ENCODE measurements at regions not wholly inside any gene's neighbourhood (a gene's known extent, or its start where the extent isn't known, plus 50 kb on each side); places are given as distances from the start of the nearest gene placed in this dataset.
"Not testable (repeated sequence)": the region's sequence is repeated elsewhere in the genome, so short reads cannot be mapped to it uniquely, and the experiment has no call there.

- no peak for DNase-seq
- Mint-ChIP-seq H3K27me3 (no peaks in the 10 kb centered on the region), H3K27ac (no peak overlapping the region), H3K4me3 (no peak overlapping the region), H3K4me1 (no peaks in the 10 kb centered on the region), H3K9me3 (no peaks in the 10 kb centered on the region), H3K36me3 (no peaks in the 10 kb centered on the region)
- POLR2A ChIA-PET = no interaction called here
- no peak for ATAC-seq (ENCODE audit: low read depth)
These were observed 694.5 kb upstream of the NRP1 start for GRCh38 chr10:34028936-34029335.

- Mint-ChIP-seq H3K27me3 (no peaks in the 10 kb centered on the region), H3K36me3 (no peaks in the 10 kb centered on the region), H3K27ac (no peak overlapping the region), H3K4me3 (no peak overlapping the region), H3K9me3 (no peaks in the 10 kb centered on the region), H3K4me1 (no peaks in the 10 kb centered on the region)
- DNase-seq (no peak), ATAC-seq (ENCODE audit: low read depth) (no peak)
- POLR2A ChIA-PET = no interaction called here
These were observed 690.4 kb upstream of the NRP1 start for GRCh38 chr10:34024693-34025425.

GRCh38 chr10:34024282-34024681 lies 689.8 kb upstream of the NRP1 start:
- H3K4me1 Mint-ChIP-seq = no peaks in the 10 kb centered on the region
- H3K27me3 Mint-ChIP-seq = no peaks in the 10 kb centered on the region
- DNase-seq (no peak), ATAC-seq (ENCODE audit: low read depth) (no peak)
- H3K4me3 Mint-ChIP-seq = no peak overlapping the region
- no peak overlapping the region for H3K27ac Mint-ChIP-seq
- no peaks in the 10 kb centered on the region for H3K36me3 Mint-ChIP-seq
- POLR2A ChIA-PET = no interaction called here
- no peaks in the 10 kb centered on the region for H3K9me3 Mint-ChIP-seq

GRCh38 chr10:34022195-34022594 lies 687.7 kb upstream of the NRP1 start:
- ATAC-seq (ENCODE audit: low read depth) (no peak), DNase-seq (no peak)
- Mint-ChIP-seq H3K9me3 (no peaks in the 10 kb centered on the region), H3K4me3 (no peak overlapping the region), H3K4me1 (no peaks in the 10 kb centered on the region), H3K36me3 (no peaks in the 10 kb centered on the region), H3K27ac (no peak overlapping the region), H3K27me3 (no peaks in the 10 kb centered on the region)
- POLR2A ChIA-PET = no interaction called here

GRCh38 chr10:34018784-34019183 lies 684.3 kb upstream of the NRP1 start:
- Mint-ChIP-seq H3K4me1 (no peaks in the 10 kb centered on the region), H3K4me3 (no peak overlapping the region), H3K36me3 (no peaks in the 10 kb centered on the region), H3K27me3 (no peaks in the 10 kb centered on the region), H3K27ac (no peak overlapping the region), H3K9me3 (no peaks in the 10 kb centered on the region)
- DNase-seq = no peak
- no peak for ATAC-seq (ENCODE audit: low read depth)
- POLR2A ChIA-PET = no interaction called here

GRCh38 chr10:34018129-34018528 lies 683.7 kb upstream of the NRP1 start:
- no peak for ATAC-seq (ENCODE audit: low read depth)
- Mint-ChIP-seq H3K4me3 (no peak overlapping the region), H3K27me3 (no peaks in the 10 kb centered on the region), H3K36me3 (no peaks in the 10 kb centered on the region), H3K27ac (no peak overlapping the region), H3K4me1 (no peaks in the 10 kb centered on the region), H3K9me3 (no peaks in the 10 kb centered on the region)
- no peak for DNase-seq
- POLR2A ChIA-PET = no interaction called here

GRCh38 chr10:34017281-34017680 lies 682.8 kb upstream of the NRP1 start:
- Mint-ChIP-seq H3K9me3 (no peaks in the 10 kb centered on the region), H3K27me3 (no peaks in the 10 kb centered on the region), H3K27ac (no peak overlapping the region), H3K4me1 (no peaks in the 10 kb centered on the region), H3K4me3 (no peak overlapping the region), H3K36me3 (no peaks in the 10 kb centered on the region)
- POLR2A ChIA-PET = no interaction called here
- no peak for DNase-seq
- no peak for ATAC-seq (ENCODE audit: low read depth)

- H3K27me3 Mint-ChIP-seq = no peaks in the 10 kb centered on the region
- H3K27ac Mint-ChIP-seq = no peak overlapping the region
- no peaks in the 10 kb centered on the region for H3K36me3 Mint-ChIP-seq
These were observed 682.1 kb upstream of the NRP1 start for GRCh38 chr10:34016576-34016975.

GRCh38 chr10:34015700-34016099 lies 681.2 kb upstream of the NRP1 start:
- no peak overlapping the region for H3K27ac Mint-ChIP-seq
- no peaks in the 10 kb centered on the region for H3K9me3 Mint-ChIP-seq
- H3K4me3 Mint-ChIP-seq = no peak overlapping the region
- no peak for DNase-seq
- POLR2A ChIA-PET = no interaction called here
- H3K4me1 Mint-ChIP-seq = no peaks in the 10 kb centered on the region
- ATAC-seq (ENCODE audit: low read depth) = no peak
- H3K27me3 Mint-ChIP-seq = no peaks in the 10 kb centered on the region
- H3K36me3 Mint-ChIP-seq = no peaks in the 10 kb centered on the region

More at GRCh38 chr10:34016576-34016975, 682.1 kb upstream of the NRP1 start:
- Mint-ChIP-seq H3K4me3 (no peak overlapping the region), H3K4me1 (no peaks in the 10 kb centered on the region), H3K9me3 (no peaks in the 10 kb centered on the region)
- POLR2A ChIA-PET = no interaction called here
- no peak for ATAC-seq (ENCODE audit: low read depth)
- no peak for DNase-seq

- Mint-ChIP-seq H3K4me1 (no peaks in the 10 kb centered on the region), H3K36me3 (no peaks in the 10 kb centered on the region), H3K4me3 (no peak overlapping the region), H3K9me3 (peaks cover 4% of the 10 kb centered on the region), H3K27me3 (no peaks in the 10 kb centered on the region), H3K27ac (no peak overlapping the region)
- ATAC-seq (ENCODE audit: low read depth) = no peak
- POLR2A ChIA-PET = no interaction called here
- no peak for DNase-seq
These were observed 678.8 kb upstream of the NRP1 start for GRCh38 chr10:34013235-34013634.

- Mint-ChIP-seq H3K4me1 (no peaks in the 10 kb centered on the region), H3K9me3 (peaks cover 4% of the 10 kb centered on the region), H3K4me3 (no peak overlapping the region), H3K27ac (no peak overlapping the region), H3K27me3 (no peaks in the 10 kb centered on the region), H3K36me3 (no peaks in the 10 kb centered on the region)
- DNase-seq (no peak), ATAC-seq (ENCODE audit: low read depth) (no peak)
- POLR2A ChIA-PET = no interaction called here
These were observed 676.4 kb upstream of the NRP1 start for GRCh38 chr10:34010891-34011290.

- H3K27me3 Mint-ChIP-seq; DNase-seq; H3K4me1 Mint-ChIP-seq; H3K9me3 Mint-ChIP-seq; POLR2A ChIA-PET; ATAC-seq (ENCODE audit: low read depth); H3K36me3 Mint-ChIP-seq; H3K27ac Mint-ChIP-seq; H3K4me3 Mint-ChIP-seq: not testable (repeated sequence)
These were observed 675.8 kb upstream of the NRP1 start for GRCh38 chr10:34010228-34010627.

GRCh38 chr10:34008656-34009055 lies 674.2 kb upstream of the NRP1 start:
- ATAC-seq (ENCODE audit: low read depth) (no peak), DNase-seq (no peak)
- no peaks in the 10 kb centered on the region for H3K4me1 Mint-ChIP-seq
- POLR2A ChIA-PET = no interaction called here
- H3K4me3 Mint-ChIP-seq = no peak overlapping the region
- H3K27me3 Mint-ChIP-seq = no peaks in the 10 kb centered on the region
- no peak overlapping the region for H3K27ac Mint-ChIP-seq
- H3K36me3 Mint-ChIP-seq = no peaks in the 10 kb centered on the region
- peaks cover 4% of the 10 kb centered on the region for H3K9me3 Mint-ChIP-seq

GRCh38 chr10:34006471-34006870 lies 672.0 kb upstream of the NRP1 start:
- Mint-ChIP-seq H3K27me3 (no peaks in the 10 kb centered on the region), H3K27ac (no peak overlapping the region), H3K9me3 (peaks cover 4% of the 10 kb centered on the region), H3K4me1 (no peaks in the 10 kb centered on the region), H3K4me3 (no peak overlapping the region), H3K36me3 (no peaks in the 10 kb centered on the region)
- DNase-seq = no peak
- POLR2A ChIA-PET = no interaction called here
- no peak for ATAC-seq (ENCODE audit: low read depth)

- no peak for ATAC-seq (ENCODE audit: low read depth)
- no peaks in the 10 kb centered on the region for H3K36me3 Mint-ChIP-seq
- no peaks in the 10 kb centered on the region for H3K27me3 Mint-ChIP-seq
- H3K9me3 Mint-ChIP-seq = no peaks in the 10 kb centered on the region
- POLR2A ChIA-PET = no interaction called here
- no peak for DNase-seq
- no peak overlapping the region for H3K4me3 Mint-ChIP-seq
- H3K27ac Mint-ChIP-seq = no peak overlapping the region
- no peaks in the 10 kb centered on the region for H3K4me1 Mint-ChIP-seq
These were observed 669.1 kb upstream of the NRP1 start for GRCh38 chr10:34003561-34003960.

All from activated naive CD8-positive, alpha-beta T cell treated with anti-CD3 and anti-CD28 coated beads, Interleukin-2, amount 10 ng/mL, durations not matched to agents 7 days and 5 days (primary cell).